NB4 (cell line): ENCODE measurements at regions not wholly inside any gene's neighbourhood (a gene's known extent, or its start where the extent isn't known, plus 50 kb on each side); places are given as distances from the start of the nearest gene placed in this dataset.

ENCODE experiments used
- CTCF ChIP-seq: IDR thresholded peaks from one replicate; pipeline ENCODE4 v1.5.1; 2012; ENCODE audit warnings: low read depth, low read length
- POLR2A ChIP-seq: IDR thresholded peaks from 2 replicates; pipeline ENCODE4 v1.6.1; 2011; ENCODE audit warnings: mild to moderate bottlenecking; ENCODE audit not compliant: insufficient read length; ENCODE audit errors: extremely low read depth

GRCh38 chr4:66266035-66266434 is 595.7 kb upstream of the EPHA5 start:
- no peak for TF ChIP-seq CTCF
- TF ChIP-seq POLR2A, result no peak
